ENCODE measurements at regions not wholly inside any gene's neighbourhood (a gene's known extent, or its start where the extent isn't known, plus 50 kb on each side); places are given as distances from the start of the nearest gene placed in this dataset.
A peak's percentile ranks its signal among the peaks of the same experiment; 100 is the strongest.
"Not testable (repeated sequence)": the region's sequence is repeated elsewhere in the genome, so short reads cannot be mapped to it uniquely, and the experiment has no call there.

- H3K36me3 ChIP-seq (ENCODE audit: control insufficient read depth, insufficient read depth, low read length); H3K9ac ChIP-seq (ENCODE audit: low read depth, low read length); H3K27ac ChIP-seq (ENCODE audit: low read depth, low read length); H3K4me3 ChIP-seq (ENCODE audit: low read depth, low read length); H3K4me1 ChIP-seq (ENCODE audit: control insufficient read depth, insufficient read depth, low read length); H3K27me3 ChIP-seq (ENCODE audit: control insufficient read depth, insufficient read depth, low read length): not testable (repeated sequence)
- peaks cover 14% of the 10 kb centered on the region for H3K9me3 ChIP-seq (ENCODE audit: control insufficient read depth, insufficient read depth, low read length)
Measured at GRCh38 chrX:98300536-98300935, 1416.8 kb downstream of the RPA4 start.

DNA sequence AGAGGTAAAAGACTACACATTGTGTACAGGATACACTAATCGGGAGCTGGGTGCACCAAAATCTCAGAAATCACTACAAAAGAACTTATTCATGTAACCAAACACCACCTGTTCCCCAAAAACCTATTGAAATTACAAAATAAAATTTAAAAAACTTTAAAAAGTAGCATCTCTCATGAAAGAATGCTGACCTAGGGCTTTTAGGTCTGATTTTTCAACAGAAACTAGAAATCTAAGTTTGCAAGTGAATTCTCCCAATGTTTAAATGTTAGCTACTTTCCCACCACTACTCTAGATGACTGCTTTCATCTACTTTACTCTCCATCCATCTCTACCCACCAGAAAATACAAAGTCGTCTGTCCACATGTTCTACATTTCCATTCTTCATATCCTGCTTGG is 1447.7 kb downstream of the RPA4 start:
- Histone ChIP-seq H3K9ac (ENCODE audit: low read depth, low read length) (no peak overlapping the region), H3K36me3 (ENCODE audit: control insufficient read depth, insufficient read depth, low read length) (no peaks in the 10 kb centered on the region), H3K27ac (ENCODE audit: low read depth, low read length) (no peak overlapping the region), H3K9me3 (ENCODE audit: control insufficient read depth, insufficient read depth, low read length) (no peaks in the 10 kb centered on the region), H3K4me1 (ENCODE audit: control insufficient read depth, insufficient read depth, low read length) (no peaks in the 10 kb centered on the region), H3K4me3 (ENCODE audit: low read depth, low read length) (no peak overlapping the region), H3K27me3 (ENCODE audit: control insufficient read depth, insufficient read depth, low read length) (no peaks in the 10 kb centered on the region)

- Histone ChIP-seq H3K4me1 (ENCODE audit: control insufficient read depth, insufficient read depth, low read length) (no peaks in the 10 kb centered on the region), H3K27me3 (ENCODE audit: control insufficient read depth, insufficient read depth, low read length) (no peaks in the 10 kb centered on the region), H3K27ac (ENCODE audit: low read depth, low read length) (no peak overlapping the region), H3K36me3 (ENCODE audit: control insufficient read depth, insufficient read depth, low read length) (no peaks in the 10 kb centered on the region), H3K9me3 (ENCODE audit: control insufficient read depth, insufficient read depth, low read length) (peaks cover 8% of the 10 kb centered on the region), H3K9ac (ENCODE audit: low read depth, low read length) (no peak overlapping the region), H3K4me3 (ENCODE audit: low read depth, low read length) (no peak overlapping the region)
Measured at GRCh38 chrX:98338544-98338943, 1454.8 kb downstream of the RPA4 start.

- Histone ChIP-seq H3K4me3 (ENCODE audit: low read depth, low read length) (no peak overlapping the region), H3K9ac (ENCODE audit: low read depth, low read length) (no peak overlapping the region), H3K9me3 (ENCODE audit: control insufficient read depth, insufficient read depth, low read length) (no peaks in the 10 kb centered on the region), H3K36me3 (ENCODE audit: control insufficient read depth, insufficient read depth, low read length) (no peaks in the 10 kb centered on the region), H3K27ac (ENCODE audit: low read depth, low read length) (peak overlapping the region; percentile 62), H3K4me1 (ENCODE audit: control insufficient read depth, insufficient read depth, low read length) (peaks cover 21% of the 10 kb centered on the region), H3K27me3 (ENCODE audit: control insufficient read depth, insufficient read depth, low read length) (no peaks in the 10 kb centered on the region)
Measured at GRCh38 chrX:98350940-98351339, 1467.2 kb downstream of the RPA4 start.

- Histone ChIP-seq H3K9ac (ENCODE audit: low read depth, low read length) (no peak overlapping the region), H3K4me1 (ENCODE audit: control insufficient read depth, insufficient read depth, low read length) (no peaks in the 10 kb centered on the region), H3K36me3 (ENCODE audit: control insufficient read depth, insufficient read depth, low read length) (no peaks in the 10 kb centered on the region), H3K9me3 (ENCODE audit: control insufficient read depth, insufficient read depth, low read length) (no peaks in the 10 kb centered on the region), H3K4me3 (ENCODE audit: low read depth, low read length) (no peak overlapping the region), H3K27ac (ENCODE audit: low read depth, low read length) (no peak overlapping the region), H3K27me3 (ENCODE audit: control insufficient read depth, insufficient read depth, low read length) (no peaks in the 10 kb centered on the region)
Measured at GRCh38 chrX:98357146-98357545, 1473.4 kb downstream of the RPA4 start.

DNA sequence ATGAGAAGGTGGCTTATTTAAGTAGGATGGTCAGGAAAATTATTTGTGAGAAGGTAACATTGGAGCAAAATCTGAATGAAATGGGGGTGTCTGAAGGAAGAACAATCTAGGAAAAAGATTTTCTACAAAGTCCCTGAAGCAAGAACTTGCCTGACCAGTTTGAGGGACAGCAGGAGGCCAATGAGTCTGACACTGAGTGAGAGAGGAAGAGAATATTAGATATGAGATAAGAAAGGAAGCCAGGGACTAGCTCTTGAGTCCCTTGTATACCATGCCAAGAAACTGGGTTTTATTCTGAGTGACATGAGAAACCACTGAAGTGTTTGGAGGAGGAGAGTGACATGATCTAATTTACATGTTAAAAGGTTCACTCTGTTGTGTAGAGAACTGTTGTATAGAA is 1478.9 kb downstream of the RPA4 start:
- Histone ChIP-seq H3K27me3 (ENCODE audit: control insufficient read depth, insufficient read depth, low read length) (no peaks in the 10 kb centered on the region), H3K4me3 (ENCODE audit: low read depth, low read length) (no peak overlapping the region), H3K4me1 (ENCODE audit: control insufficient read depth, insufficient read depth, low read length) (peaks cover 10% of the 10 kb centered on the region), H3K9me3 (ENCODE audit: control insufficient read depth, insufficient read depth, low read length) (0 out of 2 replicates have a peak, but pooled peaks cover 4% of the 10 kb centered on the region), H3K27ac (ENCODE audit: low read depth, low read length) (no peak overlapping the region), H3K36me3 (ENCODE audit: control insufficient read depth, insufficient read depth, low read length) (no peaks in the 10 kb centered on the region), H3K9ac (ENCODE audit: low read depth, low read length) (no peak overlapping the region)

DNA sequence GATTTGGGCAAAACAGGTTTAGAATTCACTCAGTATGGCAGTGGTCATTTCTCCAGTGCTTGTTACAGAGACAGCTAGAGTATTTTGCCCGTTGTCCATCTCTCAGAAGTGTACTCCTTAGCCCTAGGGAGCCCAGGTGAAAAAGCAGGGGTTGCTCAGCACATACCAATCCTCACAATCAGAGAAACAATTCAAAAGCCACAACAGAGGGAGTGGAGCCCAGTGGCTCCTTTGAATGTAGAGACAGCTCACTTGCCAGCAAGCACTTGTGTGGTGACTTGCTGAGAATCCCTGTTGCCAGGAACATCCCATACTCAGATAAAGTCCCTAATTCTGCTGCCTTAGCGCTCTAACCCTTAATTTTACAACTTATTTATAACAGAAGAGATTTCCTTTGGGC is 1488.3 kb downstream of the RPA4 start:
- Histone ChIP-seq H3K9ac (ENCODE audit: low read depth, low read length) (no peak overlapping the region), H3K4me1 (ENCODE audit: control insufficient read depth, insufficient read depth, low read length) (peaks cover 5% of the 10 kb centered on the region; the same call in 1 of the 2 replicates), H3K27me3 (ENCODE audit: control insufficient read depth, insufficient read depth, low read length) (no peaks in the 10 kb centered on the region), H3K36me3 (ENCODE audit: control insufficient read depth, insufficient read depth, low read length) (no peaks in the 10 kb centered on the region), H3K4me3 (ENCODE audit: low read depth, low read length) (no peak overlapping the region), H3K27ac (ENCODE audit: low read depth, low read length) (no peak overlapping the region), H3K9me3 (ENCODE audit: control insufficient read depth, insufficient read depth, low read length) (peaks cover 10% of the 10 kb centered on the region; the same call in 1 of the 2 replicates)

DNA sequence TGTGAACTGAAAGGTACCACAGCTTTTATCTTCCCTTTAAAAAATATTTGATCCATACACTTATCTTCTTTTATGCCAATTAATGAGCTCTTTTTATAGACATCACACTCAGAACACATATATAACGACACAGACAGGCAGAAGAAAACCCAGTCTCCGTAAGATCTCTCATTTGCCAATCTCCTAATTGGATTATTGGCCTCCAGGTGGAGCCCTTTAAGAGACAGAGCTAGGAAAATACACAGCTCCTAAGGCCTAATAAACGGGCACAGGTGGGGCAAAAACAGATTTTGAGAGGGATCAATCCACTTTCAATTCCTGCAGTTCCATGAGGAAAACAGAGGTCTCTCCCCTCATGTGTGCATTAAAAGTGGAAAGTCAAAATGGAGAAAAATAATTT is 1495.4 kb downstream of the RPA4 start:
- no peaks in the 10 kb centered on the region for H3K27me3 ChIP-seq (ENCODE audit: control insufficient read depth, insufficient read depth, low read length)
- no peak overlapping the region for H3K27ac ChIP-seq (ENCODE audit: low read depth, low read length)
- H3K9ac ChIP-seq (ENCODE audit: low read depth, low read length) = no peak overlapping the region

DNA sequence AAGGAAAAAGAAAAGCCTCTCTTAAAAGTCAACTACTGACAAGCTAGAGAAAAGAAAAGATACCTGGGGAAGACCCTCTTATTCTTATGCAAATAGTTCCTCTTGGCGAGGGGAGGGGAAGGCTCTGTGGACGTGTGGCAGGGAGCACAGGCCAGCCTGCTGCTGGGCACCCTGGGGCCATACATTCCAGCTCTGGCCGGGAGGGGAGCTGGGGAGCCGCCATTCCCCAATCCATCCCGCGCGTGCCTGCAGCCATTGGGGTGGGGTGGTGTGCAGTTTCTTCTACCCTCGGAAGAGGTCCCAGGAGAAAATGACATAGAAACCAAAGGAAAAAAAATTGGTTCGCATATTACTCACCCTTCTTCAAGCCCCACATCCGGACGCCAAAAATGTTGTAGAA is 1496.4 kb downstream of the RPA4 start:
- Histone ChIP-seq H3K9ac (ENCODE audit: low read depth, low read length) (no peak overlapping the region), H3K4me1 (ENCODE audit: control insufficient read depth, insufficient read depth, low read length) (peaks cover 15% of the 10 kb centered on the region), H3K9me3 (ENCODE audit: control insufficient read depth, insufficient read depth, low read length) (peaks cover 35% of the 10 kb centered on the region), H3K36me3 (ENCODE audit: control insufficient read depth, insufficient read depth, low read length) (no peaks in the 10 kb centered on the region), H3K4me3 (ENCODE audit: low read depth, low read length) (peak overlapping the region; percentile 27; the same call in 1 of the 2 replicates), H3K27me3 (ENCODE audit: control insufficient read depth, insufficient read depth, low read length) (no peaks in the 10 kb centered on the region), H3K27ac (ENCODE audit: low read depth, low read length) (no peak overlapping the region)

More for the DNA sequence above, 1495.4 kb downstream of the RPA4 start:
- H3K4me1 ChIP-seq (ENCODE audit: control insufficient read depth, insufficient read depth, low read length) = peaks cover 15% of the 10 kb centered on the region
- H3K9me3 ChIP-seq (ENCODE audit: control insufficient read depth, insufficient read depth, low read length) = peaks cover 35% of the 10 kb centered on the region
- H3K36me3 ChIP-seq (ENCODE audit: control insufficient read depth, insufficient read depth, low read length) = no peaks in the 10 kb centered on the region
- H3K4me3 ChIP-seq (ENCODE audit: low read depth, low read length) = 0 out of 2 replicates have a peak overlapping the region, but pooled peaks have one; percentile 27

DNA sequence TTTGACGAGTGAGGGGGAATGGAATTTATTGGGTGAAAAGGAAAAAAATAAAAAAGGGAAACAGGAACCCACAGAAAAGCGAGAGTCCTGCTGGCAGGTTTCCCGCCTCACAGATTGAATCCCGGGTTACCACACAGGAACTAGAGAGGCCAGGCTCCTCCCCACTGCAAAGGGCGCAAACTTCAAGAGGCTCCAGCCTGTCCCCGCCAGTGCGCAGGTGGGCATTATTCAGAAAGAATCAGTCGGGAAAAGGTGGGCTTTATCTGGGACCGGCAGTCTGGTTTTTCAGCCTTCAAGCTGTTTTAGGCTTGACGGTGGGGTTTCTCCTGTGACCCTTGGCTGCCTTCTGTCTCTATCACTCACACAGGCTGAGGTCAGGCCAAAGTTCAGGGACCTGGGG is 1496.8 kb downstream of the RPA4 start:
- Histone ChIP-seq H3K9me3 (ENCODE audit: control insufficient read depth, insufficient read depth, low read length) (peaks cover 37% of the 10 kb centered on the region), H3K36me3 (ENCODE audit: control insufficient read depth, insufficient read depth, low read length) (no peaks in the 10 kb centered on the region), H3K4me3 (ENCODE audit: low read depth, low read length) (no peak overlapping the region), H3K27me3 (ENCODE audit: control insufficient read depth, insufficient read depth, low read length) (no peaks in the 10 kb centered on the region), H3K4me1 (ENCODE audit: control insufficient read depth, insufficient read depth, low read length) (peaks cover 15% of the 10 kb centered on the region), H3K9ac (ENCODE audit: low read depth, low read length) (peak overlapping the region; percentile 27; the same call in 1 of the 2 replicates), H3K27ac (ENCODE audit: low read depth, low read length) (peak overlapping the region; percentile 13)

DNA sequence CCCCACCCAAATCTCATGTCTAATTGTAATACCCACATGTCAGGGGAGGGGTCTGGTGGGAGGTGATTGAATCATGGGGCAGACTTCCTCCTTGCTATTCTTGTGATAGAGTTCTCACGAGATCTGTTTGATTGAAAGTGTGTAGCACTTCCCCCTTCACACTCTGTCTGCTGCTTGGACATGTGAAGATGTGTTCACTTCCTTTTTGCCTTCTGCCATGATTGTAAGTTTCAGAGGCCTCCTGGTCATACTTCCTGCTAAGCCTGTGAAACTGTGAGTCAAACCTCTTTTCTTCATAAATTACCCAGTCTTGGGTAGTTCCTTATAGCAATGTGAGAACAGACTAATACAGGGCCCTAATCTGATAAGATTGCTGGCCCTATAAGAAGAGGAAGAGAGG is 1514.8 kb downstream of the RPA4 start:
- Histone ChIP-seq H3K27me3 (ENCODE audit: control insufficient read depth, insufficient read depth, low read length) (no peaks in the 10 kb centered on the region), H3K9ac (ENCODE audit: low read depth, low read length) (no peak overlapping the region), H3K4me1 (ENCODE audit: control insufficient read depth, insufficient read depth, low read length) (peaks cover 4% of the 10 kb centered on the region; the same call in 1 of the 2 replicates), H3K36me3 (ENCODE audit: control insufficient read depth, insufficient read depth, low read length) (no peaks in the 10 kb centered on the region), H3K4me3 (ENCODE audit: low read depth, low read length) (no peak overlapping the region), H3K9me3 (ENCODE audit: control insufficient read depth, insufficient read depth, low read length) (peaks cover 8% of the 10 kb centered on the region), H3K27ac (ENCODE audit: low read depth, low read length) (no peak overlapping the region)

GRCh38 chrX:98405376-98405775 is 1521.7 kb downstream of the RPA4 start:
- Histone ChIP-seq H3K9me3 (ENCODE audit: control insufficient read depth, insufficient read depth, low read length) (no peaks in the 10 kb centered on the region), H3K27ac (ENCODE audit: low read depth, low read length) (no peak overlapping the region), H3K4me3 (ENCODE audit: low read depth, low read length) (no peak overlapping the region), H3K36me3 (ENCODE audit: control insufficient read depth, insufficient read depth, low read length) (no peaks in the 10 kb centered on the region), H3K9ac (ENCODE audit: low read depth, low read length) (no peak overlapping the region), H3K4me1 (ENCODE audit: control insufficient read depth, insufficient read depth, low read length) (no peaks in the 10 kb centered on the region), H3K27me3 (ENCODE audit: control insufficient read depth, insufficient read depth, low read length) (no peaks in the 10 kb centered on the region)
